Progenitor cell of endocrine pancreas (in vitro differentiated cells): ENCODE measurements at regions not wholly inside any gene's neighbourhood (a gene's known extent, or its start where the extent isn't known, plus 50 kb on each side); places are given as distances from the start of the nearest gene placed in this dataset.

ENCODE experiments used
- DNase-seq: peaks from one replicate; pipeline ENCODE4 v3.0.0; 2021; ENCODE audit warnings: low spot score; ENCODE audit not compliant: unreplicated experiment
- H3K27ac Mint-ChIP-seq: 2 replicates; pipeline ENCODE4 v1.8.0; 2021; ENCODE audit warnings: mild to moderate bottlenecking, moderate library complexity, mixed read lengths
- H3K27me3 Mint-ChIP-seq: 2 replicates; pipeline ENCODE4 v1.8.0; 2021; ENCODE audit warnings: mixed read lengths
- H3K36me3 Mint-ChIP-seq: 2 replicates; pipeline ENCODE4 v1.8.0; 2022; ENCODE audit warnings: mixed read lengths; ENCODE audit not compliant: insufficient read depth
- H3K4me1 Mint-ChIP-seq: 2 replicates; pipeline ENCODE4 v1.8.0; 2021; ENCODE audit warnings: low read depth, mixed read lengths
- H3K4me3 Mint-ChIP-seq: 2 replicates; pipeline ENCODE4 v1.8.0; 2021; ENCODE audit warnings: low read depth, mild to moderate bottlenecking, moderate library complexity, mixed read lengths
- H3K9me3 Mint-ChIP-seq: 2 replicates; pipeline ENCODE4 v1.8.0; 2021; ENCODE audit warnings: low read depth, mixed read lengths
- CTCF ChIP-seq: fragments of 200-600 bp; sonication (generic); IDR thresholded peaks from one replicate; pipeline ENCODE4 v1.5.0; 2021; ENCODE audit warnings: antibody characterized with exemption, mild to moderate bottlenecking; ENCODE audit not compliant: unreplicated experiment

GRCh38 chr16:72429671-72430081 is 257.7 kb upstream of the PMFBP1 start:
- TF ChIP-seq CTCF, result no peak
- H3K27me3 Mint-ChIP-seq, result no peaks in the 10 kb centered on the region
- no peak for DNase-seq
- H3K36me3 Mint-ChIP-seq, result peaks cover 15% of the 10 kb centered on the region
- H3K9me3 Mint-ChIP-seq, result peaks cover 14% of the 10 kb centered on the region
- H3K27ac Mint-ChIP-seq, result no peak overlapping the region
- H3K4me3 Mint-ChIP-seq, result no peak overlapping the region
- no peaks in the 10 kb centered on the region for H3K4me1 Mint-ChIP-seq

GRCh38 chr16:72428681-72429376 is 256.9 kb upstream of the PMFBP1 start:
- no peaks in the 10 kb centered on the region for H3K27me3 Mint-ChIP-seq
- no peaks in the 10 kb centered on the region for H3K4me1 Mint-ChIP-seq
- H3K36me3 Mint-ChIP-seq, result peaks cover 15% of the 10 kb centered on the region
- no peak for TF ChIP-seq CTCF
- H3K4me3 Mint-ChIP-seq, result no peak overlapping the region
- no peak overlapping the region for H3K27ac Mint-ChIP-seq
- H3K9me3 Mint-ChIP-seq, result peaks cover 10% of the 10 kb centered on the region
- no peak for DNase-seq

- Mint-ChIP-seq H3K36me3 (peaks cover 20% of the 10 kb centered on the region), H3K27me3 (no peaks in the 10 kb centered on the region), H3K27ac (no peak overlapping the region), H3K9me3 (peaks cover 14% of the 10 kb centered on the region), H3K4me3 (no peak overlapping the region), H3K4me1 (no peaks in the 10 kb centered on the region)
- no peak for DNase-seq
- TF ChIP-seq CTCF, result no peak
These were observed 255.9 kb upstream of the PMFBP1 start for GRCh38 chr16:72427783-72428331.

GRCh38 chr16:72427051-72427782 is 255.3 kb upstream of the PMFBP1 start:
- no peaks in the 10 kb centered on the region for H3K4me1 Mint-ChIP-seq
- no peak for DNase-seq
- H3K4me3 Mint-ChIP-seq, result no peak overlapping the region
- no peak for TF ChIP-seq CTCF
- peaks cover 19% of the 10 kb centered on the region for H3K9me3 Mint-ChIP-seq
- H3K36me3 Mint-ChIP-seq, result peaks cover 24% of the 10 kb centered on the region
- no peaks in the 10 kb centered on the region for H3K27me3 Mint-ChIP-seq
- no peak overlapping the region for H3K27ac Mint-ChIP-seq

GRCh38 chr16:72426386-72426785 is 254.4 kb upstream of the PMFBP1 start:
- no peaks in the 10 kb centered on the region for H3K27me3 Mint-ChIP-seq
- H3K9me3 Mint-ChIP-seq, result peaks cover 19% of the 10 kb centered on the region
- no peak overlapping the region for H3K27ac Mint-ChIP-seq
- DNase-seq, result no peak
- no peaks in the 10 kb centered on the region for H3K4me1 Mint-ChIP-seq
- no peak overlapping the region for H3K4me3 Mint-ChIP-seq
- no peak for TF ChIP-seq CTCF
- H3K36me3 Mint-ChIP-seq, result peaks cover 24% of the 10 kb centered on the region
